HL-60 (cell line): ENCODE measurements at regions not wholly inside any gene's neighbourhood (a gene's known extent, or its start where the extent isn't known, plus 50 kb on each side); places are given as distances from the start of the nearest gene placed in this dataset.

Experiments used
- GABPA ChIP-seq: IDR thresholded peaks from 2 replicates; pipeline ENCODE4 v1.6.1; 2012; ENCODE audit warnings: low read depth
- POLR2AphosphoS5 ChIP-seq: IDR thresholded peaks from 2 replicates; pipeline ENCODE4 v1.6.1; 2012; ENCODE audit warnings: low read depth
- SPI1 ChIP-seq: IDR thresholded peaks from 2 replicates; pipeline ENCODE4 v1.6.1; 2012; ENCODE audit warnings: low read depth, mild to moderate bottlenecking, borderline replicate concordance
- TF ChIP-seq, protein P1 (sequence below): IDR thresholded peaks from one replicate; pipeline ENCODE4 v1.5.1; 2011; ENCODE audit warnings: low read length, control low read depth, inconsistent platforms; ENCODE audit not compliant: insufficient read depth
- TF ChIP-seq, protein P2 (sequence below): IDR thresholded peaks from 2 replicates; pipeline ENCODE4 v1.6.1; 2012; ENCODE audit warnings: low read depth; ENCODE audit not compliant: insufficient replicate concordance

DNA sequence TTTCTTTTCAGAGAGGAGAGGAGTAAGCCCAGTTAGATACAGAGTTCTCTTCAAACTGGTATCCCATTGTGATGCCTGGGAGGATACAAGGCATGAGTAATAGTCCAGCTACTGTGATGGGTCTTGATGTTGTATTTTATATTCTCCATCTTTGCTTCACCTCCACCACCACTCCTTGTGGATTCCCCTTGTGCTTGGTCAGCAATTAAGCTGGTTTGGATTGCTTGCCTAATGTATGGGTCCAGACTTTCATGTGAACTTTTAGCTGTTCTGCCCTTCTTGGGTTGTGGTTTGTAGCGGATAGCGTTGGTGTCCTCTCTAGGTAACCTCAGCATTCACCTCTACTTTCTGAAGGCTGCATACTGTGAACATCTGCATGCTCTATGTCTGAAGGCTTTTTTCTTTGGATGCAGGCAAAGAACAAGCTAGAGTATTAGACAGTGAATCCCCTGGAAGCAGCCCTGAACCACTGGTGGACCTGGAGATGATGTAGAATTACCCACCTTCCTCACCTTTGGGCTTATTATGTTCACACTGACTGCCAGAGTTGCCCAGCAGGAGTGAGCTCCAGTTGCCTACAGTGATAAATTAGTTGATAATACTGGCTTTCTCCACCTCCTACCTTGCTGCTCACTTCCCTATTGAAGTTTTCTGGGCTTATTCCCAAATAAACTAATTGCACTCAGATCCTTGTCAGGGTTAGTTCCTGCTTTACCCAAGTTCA, 126.5 kb upstream of the MTPN start:
- no peak for TF ChIP-seq GABPA
- TF ChIP-seq POLR2AphosphoS5: no peak
- TF ChIP-seq, protein P1, sequence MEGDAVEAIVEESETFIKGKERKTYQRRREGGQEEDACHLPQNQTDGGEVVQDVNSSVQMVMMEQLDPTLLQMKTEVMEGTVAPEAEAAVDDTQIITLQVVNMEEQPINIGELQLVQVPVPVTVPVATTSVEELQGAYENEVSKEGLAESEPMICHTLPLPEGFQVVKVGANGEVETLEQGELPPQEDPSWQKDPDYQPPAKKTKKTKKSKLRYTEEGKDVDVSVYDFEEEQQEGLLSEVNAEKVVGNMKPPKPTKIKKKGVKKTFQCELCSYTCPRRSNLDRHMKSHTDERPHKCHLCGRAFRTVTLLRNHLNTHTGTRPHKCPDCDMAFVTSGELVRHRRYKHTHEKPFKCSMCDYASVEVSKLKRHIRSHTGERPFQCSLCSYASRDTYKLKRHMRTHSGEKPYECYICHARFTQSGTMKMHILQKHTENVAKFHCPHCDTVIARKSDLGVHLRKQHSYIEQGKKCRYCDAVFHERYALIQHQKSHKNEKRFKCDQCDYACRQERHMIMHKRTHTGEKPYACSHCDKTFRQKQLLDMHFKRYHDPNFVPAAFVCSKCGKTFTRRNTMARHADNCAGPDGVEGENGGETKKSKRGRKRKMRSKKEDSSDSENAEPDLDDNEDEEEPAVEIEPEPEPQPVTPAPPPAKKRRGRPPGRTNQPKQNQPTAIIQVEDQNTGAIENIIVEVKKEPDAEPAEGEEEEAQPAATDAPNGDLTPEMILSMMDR: no peak
- TF ChIP-seq SPI1: no peak
- TF ChIP-seq, protein P2, sequence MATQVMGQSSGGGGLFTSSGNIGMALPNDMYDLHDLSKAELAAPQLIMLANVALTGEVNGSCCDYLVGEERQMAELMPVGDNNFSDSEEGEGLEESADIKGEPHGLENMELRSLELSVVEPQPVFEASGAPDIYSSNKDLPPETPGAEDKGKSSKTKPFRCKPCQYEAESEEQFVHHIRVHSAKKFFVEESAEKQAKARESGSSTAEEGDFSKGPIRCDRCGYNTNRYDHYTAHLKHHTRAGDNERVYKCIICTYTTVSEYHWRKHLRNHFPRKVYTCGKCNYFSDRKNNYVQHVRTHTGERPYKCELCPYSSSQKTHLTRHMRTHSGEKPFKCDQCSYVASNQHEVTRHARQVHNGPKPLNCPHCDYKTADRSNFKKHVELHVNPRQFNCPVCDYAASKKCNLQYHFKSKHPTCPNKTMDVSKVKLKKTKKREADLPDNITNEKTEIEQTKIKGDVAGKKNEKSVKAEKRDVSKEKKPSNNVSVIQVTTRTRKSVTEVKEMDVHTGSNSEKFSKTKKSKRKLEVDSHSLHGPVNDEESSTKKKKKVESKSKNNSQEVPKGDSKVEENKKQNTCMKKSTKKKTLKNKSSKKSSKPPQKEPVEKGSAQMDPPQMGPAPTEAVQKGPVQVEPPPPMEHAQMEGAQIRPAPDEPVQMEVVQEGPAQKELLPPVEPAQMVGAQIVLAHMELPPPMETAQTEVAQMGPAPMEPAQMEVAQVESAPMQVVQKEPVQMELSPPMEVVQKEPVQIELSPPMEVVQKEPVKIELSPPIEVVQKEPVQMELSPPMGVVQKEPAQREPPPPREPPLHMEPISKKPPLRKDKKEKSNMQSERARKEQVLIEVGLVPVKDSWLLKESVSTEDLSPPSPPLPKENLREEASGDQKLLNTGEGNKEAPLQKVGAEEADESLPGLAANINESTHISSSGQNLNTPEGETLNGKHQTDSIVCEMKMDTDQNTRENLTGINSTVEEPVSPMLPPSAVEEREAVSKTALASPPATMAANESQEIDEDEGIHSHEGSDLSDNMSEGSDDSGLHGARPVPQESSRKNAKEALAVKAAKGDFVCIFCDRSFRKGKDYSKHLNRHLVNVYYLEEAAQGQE: no peak
